Fibroblast of lung (primary cell): ENCODE measurements at regions not wholly inside any gene's neighbourhood (a gene's known extent, or its start where the extent isn't known, plus 50 kb on each side); places are given as distances from the start of the nearest gene placed in this dataset.

Experiments used
- EZH2 ChIP-seq: IDR thresholded peaks from 2 replicates; pipeline ENCODE4 v1.5.1; 2012; ENCODE audit warnings: low read length, control low read depth, mild to moderate bottlenecking; ENCODE audit errors: missing control alignments
- TF ChIP-seq, protein P1 (sequence below), 2 donors: IDR thresholded peaks in 1 of 2; conservative IDR thresholded peaks in 1 of 2; 1 replicate in 1 of 2; 2 replicates in 1 of 2; pipeline ENCODE4 v1.5.1; 2011 to 2012; ENCODE audit warnings: low read length in 2 of 2, control low read depth in 1 of 2, inconsistent platforms in 1 of 2, low read depth in 1 of 2, mild to moderate bottlenecking in 1 of 2

DNA sequence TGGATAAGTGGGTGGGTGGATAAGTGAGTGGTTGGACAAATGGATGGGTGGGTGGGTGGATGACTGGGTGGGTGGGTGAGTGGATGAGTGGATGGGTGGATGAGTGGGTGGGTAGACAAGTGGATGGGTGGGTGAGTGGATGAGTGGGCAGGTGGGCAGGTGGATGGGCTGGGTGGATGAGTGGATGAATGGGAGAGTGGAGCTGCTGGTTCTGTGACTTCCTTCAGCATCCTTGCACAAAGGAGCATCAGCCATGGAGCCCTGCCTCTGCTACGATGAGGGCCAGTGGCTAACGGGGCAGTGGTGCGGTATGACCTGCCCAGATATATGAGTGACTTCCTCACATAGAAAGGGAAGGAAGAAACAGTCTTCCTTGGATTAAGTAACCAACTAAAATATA lies 398.7 kb upstream of the IRX4 start:
- TF ChIP-seq, protein P1, sequence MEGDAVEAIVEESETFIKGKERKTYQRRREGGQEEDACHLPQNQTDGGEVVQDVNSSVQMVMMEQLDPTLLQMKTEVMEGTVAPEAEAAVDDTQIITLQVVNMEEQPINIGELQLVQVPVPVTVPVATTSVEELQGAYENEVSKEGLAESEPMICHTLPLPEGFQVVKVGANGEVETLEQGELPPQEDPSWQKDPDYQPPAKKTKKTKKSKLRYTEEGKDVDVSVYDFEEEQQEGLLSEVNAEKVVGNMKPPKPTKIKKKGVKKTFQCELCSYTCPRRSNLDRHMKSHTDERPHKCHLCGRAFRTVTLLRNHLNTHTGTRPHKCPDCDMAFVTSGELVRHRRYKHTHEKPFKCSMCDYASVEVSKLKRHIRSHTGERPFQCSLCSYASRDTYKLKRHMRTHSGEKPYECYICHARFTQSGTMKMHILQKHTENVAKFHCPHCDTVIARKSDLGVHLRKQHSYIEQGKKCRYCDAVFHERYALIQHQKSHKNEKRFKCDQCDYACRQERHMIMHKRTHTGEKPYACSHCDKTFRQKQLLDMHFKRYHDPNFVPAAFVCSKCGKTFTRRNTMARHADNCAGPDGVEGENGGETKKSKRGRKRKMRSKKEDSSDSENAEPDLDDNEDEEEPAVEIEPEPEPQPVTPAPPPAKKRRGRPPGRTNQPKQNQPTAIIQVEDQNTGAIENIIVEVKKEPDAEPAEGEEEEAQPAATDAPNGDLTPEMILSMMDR (conservative IDR thresholded peaks at IDR 0.05 in 1 of 2, IDR thresholded peaks at IDR 0.05 in 1 of 2; ENCODE audit: low read depth in 1 of 2, low read length in 2 of 2) = no peak
- TF ChIP-seq EZH2 = no peak
